Occipital lobe (tissue), 1 donor: ENCODE measurements at regions not wholly inside any gene's neighbourhood (a gene's known extent, or its start where the extent isn't known, plus 50 kb on each side); places are given as distances from the start of the nearest gene placed in this dataset.

Experiments
- DNase-seq: peaks from one replicate; lab custom pipeline; 2025; lab: John Stamatoyannopoulos, UW

DNA sequence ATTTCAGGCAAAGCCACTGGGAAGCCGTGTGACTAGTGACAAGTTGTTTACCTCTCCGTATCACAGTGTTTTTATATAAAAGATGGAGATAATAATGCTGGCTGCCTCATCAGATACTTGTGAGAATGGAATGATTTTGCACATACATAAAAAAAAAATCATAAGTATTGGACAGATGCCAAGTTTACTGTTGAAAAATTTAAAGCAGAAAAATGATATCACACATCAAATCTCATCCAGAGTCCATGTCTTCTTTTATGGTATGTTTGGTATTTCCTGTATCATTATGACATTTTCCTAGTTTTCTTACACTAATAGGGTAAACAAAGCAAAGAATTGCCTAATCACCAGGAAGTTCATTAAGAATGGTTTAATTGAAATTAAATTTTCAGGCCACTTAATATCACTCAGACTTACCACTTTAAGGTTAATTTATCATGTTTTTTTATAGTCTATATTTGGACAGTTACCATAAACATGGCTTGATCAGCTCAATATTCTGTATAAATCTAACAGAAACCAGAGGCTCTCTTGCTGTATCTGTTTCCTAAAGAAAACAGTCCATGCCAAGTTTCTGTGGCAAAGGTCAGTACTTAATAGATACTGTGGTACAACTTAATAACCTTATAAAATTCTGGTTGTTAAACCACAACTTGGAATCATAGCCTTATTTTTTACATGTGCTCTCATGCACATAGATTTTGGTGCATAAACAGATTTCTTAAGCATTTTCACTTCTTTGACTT is 656.5 kb upstream of the RIOK2 start:
- no peak for DNase-seq

DNA sequence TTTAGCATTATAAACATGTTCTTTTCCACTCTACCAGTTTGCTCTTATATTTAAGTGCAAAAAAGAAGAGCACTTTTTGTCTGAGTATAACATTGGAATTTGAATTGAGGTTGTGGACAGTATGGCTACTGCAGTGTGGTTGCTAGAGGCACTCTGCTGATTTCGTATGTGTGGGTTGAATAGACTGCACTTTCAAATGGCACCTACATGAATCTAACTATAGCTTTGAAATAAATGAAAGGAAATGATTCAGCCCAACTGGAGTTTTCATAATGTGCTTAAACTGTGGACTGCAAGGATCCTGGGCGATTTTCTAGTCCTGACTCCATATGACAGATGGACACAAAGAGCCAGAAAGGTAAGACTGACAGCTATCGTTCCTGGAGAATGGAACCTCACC is 657.6 kb upstream of the RIOK2 start:
- DNase-seq, result no peak

DNA sequence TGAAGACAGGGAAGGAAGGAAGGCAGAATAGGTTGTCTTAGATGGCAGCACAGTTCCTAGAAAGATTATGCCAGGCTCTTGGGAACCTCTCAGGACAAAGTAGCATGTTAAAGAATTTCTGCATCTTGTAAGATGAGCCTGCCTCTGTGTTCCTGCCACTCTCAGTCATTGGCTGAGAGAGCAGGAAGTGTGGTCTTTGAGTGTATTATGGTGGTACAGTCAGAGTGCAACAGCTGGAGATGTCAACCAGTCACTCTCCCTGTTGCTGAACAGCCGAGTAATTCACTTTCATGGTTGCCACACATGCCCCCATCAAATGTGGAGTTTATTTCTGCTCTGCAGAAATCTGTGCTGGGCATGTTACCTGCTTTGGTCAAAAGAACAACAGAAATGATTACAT is 659.6 kb upstream of the RIOK2 start:
- no peak for DNase-seq

GRCh38 chr5:97844797-97845196 is 661.8 kb upstream of the RIOK2 start:
- no peak for DNase-seq

DNA sequence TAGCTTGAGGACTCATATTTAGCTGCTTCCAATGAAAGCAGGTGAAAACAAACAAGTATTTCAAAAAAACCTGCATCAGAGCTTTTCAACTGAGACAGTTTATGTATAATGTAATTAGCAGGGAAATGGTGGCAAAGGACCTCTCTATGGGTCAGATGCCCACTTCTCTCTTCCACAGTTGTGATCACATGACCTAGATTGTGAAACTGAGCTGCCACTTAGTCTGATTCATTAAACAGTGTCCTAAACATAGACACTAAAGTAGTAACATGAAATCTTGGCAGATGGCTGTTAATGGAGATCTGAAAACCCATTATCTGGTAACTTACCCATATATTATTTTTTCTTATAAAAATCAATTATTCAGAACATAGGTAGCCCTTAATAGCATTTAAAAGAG is 663.6 kb upstream of the RIOK2 start:
- DNase-seq, result no peak

DNA sequence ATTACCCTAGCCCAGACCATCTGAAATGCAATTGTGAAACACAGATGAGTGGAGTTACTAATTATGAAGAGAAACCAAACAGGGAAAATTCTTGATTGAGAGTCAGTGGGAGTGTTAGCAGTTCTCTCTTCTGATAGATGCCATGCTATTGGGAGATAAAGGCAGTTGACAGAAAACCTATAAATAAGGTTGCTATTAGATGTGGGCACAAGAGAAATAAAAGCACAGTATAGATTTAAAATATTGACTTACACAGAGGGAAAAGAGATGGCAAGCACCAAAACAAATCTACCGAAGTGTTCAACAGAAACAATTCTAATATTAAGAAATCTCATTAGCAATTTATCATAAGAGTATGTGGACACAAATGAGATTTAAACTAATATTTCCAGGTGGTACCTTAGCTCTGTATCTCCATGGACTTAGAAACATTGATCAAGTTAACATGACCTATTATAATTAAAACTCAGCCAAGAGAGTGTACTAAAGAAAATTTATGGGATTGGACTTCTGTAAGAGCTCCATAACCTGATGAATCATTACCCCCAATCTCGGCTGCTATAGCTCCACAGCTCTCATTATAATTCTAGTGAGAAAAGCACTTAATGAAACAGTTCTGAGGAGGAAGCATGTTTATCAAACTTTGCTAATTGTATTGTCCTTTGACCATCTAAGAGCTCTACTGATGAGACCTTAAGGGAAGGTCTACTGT is 665.0 kb upstream of the RIOK2 start:
- no peak for DNase-seq

DNA sequence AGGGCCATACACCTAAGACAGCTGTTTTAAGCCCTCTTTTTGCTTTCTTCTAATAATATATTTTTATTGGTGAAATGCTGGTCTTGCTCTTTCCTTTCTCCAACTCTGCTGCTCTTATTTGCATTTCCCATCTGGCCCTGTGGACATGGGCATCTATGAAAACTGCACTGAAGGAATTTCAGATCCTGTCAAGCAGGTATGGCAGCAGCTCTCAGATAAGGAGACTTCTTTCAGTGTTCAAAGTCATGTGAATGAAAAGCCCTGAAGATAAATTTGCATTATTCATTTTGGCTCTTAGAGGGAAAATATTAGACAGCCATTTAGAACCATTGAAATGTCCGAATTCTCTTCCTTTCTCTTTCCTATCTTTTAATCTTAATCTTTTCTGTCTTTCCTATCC is 668.0 kb upstream of the RIOK2 start:
- no peak for DNase-seq

GRCh38 chr5:97854871-97855762 is 672.1 kb upstream of the RIOK2 start:
- no peak for DNase-seq

- DNase-seq, result no peak
Observed at GRCh38 chr5:97874491-97874890, 691.4 kb upstream of the RIOK2 start.

GRCh38 chr5:97876272-97876671 is 693.2 kb upstream of the RIOK2 start:
- no peak for DNase-seq

- no peak for DNase-seq
Observed at GRCh38 chr5:97877588-97877987, 694.5 kb upstream of the RIOK2 start.

DNA sequence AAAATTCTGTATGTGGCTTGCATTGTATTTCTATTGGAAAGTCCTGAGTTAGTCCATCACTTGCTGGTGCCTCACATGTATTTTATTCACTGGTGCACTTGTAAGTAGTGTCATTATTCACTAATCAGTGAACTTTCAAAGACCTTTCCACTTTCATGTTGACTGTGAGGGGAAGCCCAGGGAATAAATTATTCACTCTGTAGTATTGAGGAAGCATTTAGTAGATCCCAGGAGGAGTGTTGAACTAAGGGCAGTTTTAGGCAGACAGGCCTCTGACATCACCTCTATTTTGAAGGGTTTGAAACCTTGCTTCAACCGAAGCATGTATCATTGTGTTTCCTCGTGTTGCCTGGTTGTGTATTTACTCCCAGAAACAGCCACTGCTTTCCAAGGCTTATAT is 705.4 kb upstream of the RIOK2 start:
- no peak for DNase-seq

GRCh38 chr5:97891971-97892370 is 708.9 kb upstream of the RIOK2 start:
- DNase-seq, result no peak

- DNase-seq, result no peak
Observed at GRCh38 chr5:97903742-97904141, 720.7 kb upstream of the RIOK2 start.

DNA sequence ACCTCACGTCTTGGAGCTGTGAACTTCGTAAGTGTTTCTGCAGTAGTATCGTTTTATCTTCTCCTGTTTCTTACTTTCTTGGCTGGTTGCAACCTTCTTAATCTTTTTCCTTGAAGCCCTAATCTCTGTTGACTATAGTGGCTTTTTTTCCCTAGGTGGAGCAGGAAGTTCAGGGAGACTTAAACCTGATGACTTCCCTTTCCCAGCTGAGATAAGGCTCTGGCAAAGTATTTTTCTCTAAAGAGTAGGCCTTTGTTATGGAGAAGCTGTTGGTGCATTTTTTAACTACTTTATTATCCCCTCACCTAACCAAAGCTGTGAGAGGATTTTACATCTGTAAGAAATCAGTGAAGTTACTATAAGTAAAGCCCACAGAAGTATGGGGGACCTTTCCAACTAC is 723.1 kb upstream of the RIOK2 start:
- DNase-seq, result no peak

DNA sequence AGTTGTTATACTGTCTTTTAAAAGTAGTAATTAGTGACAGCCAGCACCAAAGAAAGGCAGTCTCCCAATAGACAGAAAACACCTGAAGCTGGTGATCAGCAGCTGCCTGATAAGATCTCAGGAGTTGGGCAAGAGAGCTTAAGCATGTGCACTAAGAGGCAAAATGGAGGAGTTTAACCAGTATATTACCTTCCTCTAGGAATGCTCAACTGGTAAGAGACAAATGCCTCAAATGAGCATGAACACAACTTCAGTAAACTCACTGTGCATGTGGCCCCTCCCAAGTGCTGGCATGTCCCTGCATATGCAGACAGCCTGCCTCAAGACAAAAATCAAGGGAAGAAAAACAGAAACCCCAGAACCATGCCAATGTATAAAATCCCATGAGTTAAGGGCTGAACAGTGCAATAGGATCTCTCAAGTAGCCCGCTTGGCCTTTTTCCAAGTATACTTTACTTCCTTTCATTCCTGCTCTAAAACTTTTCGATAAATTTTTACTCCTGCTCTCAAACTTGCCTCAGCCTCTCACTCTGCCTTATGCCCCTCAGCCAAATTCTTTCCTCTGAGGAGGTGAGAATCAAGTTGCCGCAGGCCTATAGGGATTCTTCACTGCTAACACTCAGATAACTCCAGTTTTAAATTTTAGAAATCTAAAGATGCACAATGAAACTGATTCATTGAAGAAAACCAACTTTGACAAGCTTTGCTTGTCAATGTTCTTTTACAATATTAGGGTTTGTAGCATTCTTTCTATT is 724.8 kb upstream of the RIOK2 start:
- no peak for DNase-seq

GRCh38 chr5:97909541-97909940 is 726.5 kb upstream of the RIOK2 start:
- DNase-seq, result no peak

GRCh38 chr5:97914483-97914882 is 731.4 kb upstream of the RIOK2 start:
- no peak for DNase-seq

- DNase-seq, result no peak
Observed at GRCh38 chr5:97915106-97915505, 732.1 kb upstream of the RIOK2 start.

DNA sequence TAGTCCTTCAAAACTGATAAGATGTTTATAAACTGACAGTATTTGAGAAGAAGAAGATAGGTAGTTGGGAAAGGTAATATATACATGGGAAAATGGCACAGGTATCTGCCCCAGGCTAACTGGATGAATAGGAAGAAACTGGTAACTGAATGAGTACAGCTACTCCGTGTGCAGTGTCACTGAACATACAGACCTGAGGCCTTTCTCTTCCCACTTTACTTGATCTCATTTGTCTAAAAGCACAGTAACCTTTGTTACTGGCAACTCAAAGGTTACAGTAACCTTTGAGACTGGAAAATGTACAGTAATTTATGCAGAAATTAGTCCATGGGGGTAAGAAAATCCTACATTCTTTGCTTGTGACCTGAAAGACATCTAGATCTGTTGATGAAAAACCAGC is 735.0 kb upstream of the RIOK2 start:
- DNase-seq, result no peak

GRCh38 chr5:97918620-97919019 is 735.6 kb upstream of the RIOK2 start:
- no peak for DNase-seq

DNA sequence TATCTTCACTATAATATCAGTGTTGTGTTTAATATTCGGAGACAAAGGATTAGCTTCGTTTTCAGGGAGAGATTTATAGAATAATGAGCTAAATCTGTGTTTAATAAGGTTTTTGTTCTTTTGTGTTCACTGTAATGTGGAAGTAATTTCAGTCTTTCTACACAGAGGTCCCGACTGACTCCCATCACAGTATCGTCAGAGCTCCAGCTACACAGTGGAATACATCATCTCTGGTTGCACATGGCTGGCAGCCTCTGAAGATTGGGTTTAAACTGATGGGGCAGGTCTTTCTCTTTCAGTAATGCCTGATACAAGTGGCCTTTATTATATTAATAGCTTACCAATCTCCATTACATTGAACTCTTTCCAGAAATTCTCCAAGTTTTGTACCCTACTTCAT is 736.7 kb upstream of the RIOK2 start:
- DNase-seq, result no peak
